NCI-H2196 (cell line): ENCODE measurements at regions not wholly inside any gene's neighbourhood (a gene's known extent, or its start where the extent isn't known, plus 50 kb on each side); places are given as distances from the start of the nearest gene placed in this dataset.
"Not testable (repeated sequence)": the region's sequence is repeated elsewhere in the genome, so short reads cannot be mapped to it uniquely, and the experiment has no call there.

ENCODE experiments used
- DNase-seq: peaks from one replicate; lab custom pipeline; 2025; ENCODE audit not compliant: unreplicated experiment; lab: John Stamatoyannopoulos, UW

- DNase-seq = no peak
Measured at GRCh38 chr20:12718619-12719018, 290.2 kb upstream of the SPTLC3 start.

- no peak for DNase-seq
Measured at GRCh38 chr20:12721636-12722035, 287.1 kb upstream of the SPTLC3 start.

- DNase-seq = no peak
Measured at GRCh38 chr20:12722091-12722490, 286.7 kb upstream of the SPTLC3 start.

- no peak for DNase-seq
Measured at GRCh38 chr20:12723811-12724210, 285.0 kb upstream of the SPTLC3 start.

- DNase-seq = no peak
Measured at GRCh38 chr20:12728782-12729181, 280.0 kb upstream of the SPTLC3 start.

- DNase-seq = no peak
Measured at GRCh38 chr20:12729326-12729725, 279.4 kb upstream of the SPTLC3 start.

- DNase-seq = no peak
Measured at GRCh38 chr20:12733811-12734210, 275.0 kb upstream of the SPTLC3 start.

GRCh38 chr20:12737497-12737896, 271.3 kb upstream of the SPTLC3 start:
- DNase-seq = no peak

GRCh38 chr20:12737900-12738299, 270.9 kb upstream of the SPTLC3 start:
- no peak for DNase-seq

- DNase-seq = no peak
Measured at GRCh38 chr20:12740647-12741046, 268.1 kb upstream of the SPTLC3 start.

GRCh38 chr20:12744037-12744436, 264.7 kb upstream of the SPTLC3 start:
- no peak for DNase-seq

GRCh38 chr20:12748359-12748994, 260.3 kb upstream of the SPTLC3 start:
- no peak for DNase-seq

- DNase-seq = no peak
Measured at GRCh38 chr20:12750221-12750620, 258.6 kb upstream of the SPTLC3 start.

- DNase-seq = not testable (repeated sequence)
Measured at GRCh38 chr20:12752900-12753693, 255.7 kb upstream of the SPTLC3 start.

- not testable (repeated sequence) for DNase-seq
Measured at GRCh38 chr20:12753742-12754141, 255.0 kb upstream of the SPTLC3 start.

- DNase-seq = not testable (repeated sequence)
Measured at GRCh38 chr20:12759493-12759892, 249.3 kb upstream of the SPTLC3 start.

- no peak for DNase-seq
Measured at GRCh38 chr20:12762725-12763124, 246.0 kb upstream of the SPTLC3 start.

GRCh38 chr20:12763406-12763805, 245.4 kb upstream of the SPTLC3 start:
- no peak for DNase-seq

- DNase-seq = no peak
Measured at GRCh38 chr20:12764053-12764452, 244.7 kb upstream of the SPTLC3 start.

- DNase-seq = no peak
Measured at GRCh38 chr20:12764851-12765250, 243.9 kb upstream of the SPTLC3 start.

GRCh38 chr20:12773936-12774335, 234.8 kb upstream of the SPTLC3 start:
- no peak for DNase-seq

GRCh38 chr20:12775041-12775440, 233.7 kb upstream of the SPTLC3 start:
- DNase-seq = no peak

- no peak for DNase-seq
Measured at GRCh38 chr20:12777016-12777415, 231.8 kb upstream of the SPTLC3 start.
